HG02981 (cell line): ENCODE measurements at regions not wholly inside any gene's neighbourhood (a gene's known extent, or its start where the extent isn't known, plus 50 kb on each side); places are given as distances from the start of the nearest gene placed in this dataset.

Experiments used
- ATAC-seq: cut with Tn5 transposase; IDR thresholded peaks from one replicate; pipeline ENCODE4 v1.9.1; 2021; ENCODE audit warnings: mild to moderate bottlenecking, moderate library complexity; ENCODE audit not compliant: unreplicated experiment

DNA sequence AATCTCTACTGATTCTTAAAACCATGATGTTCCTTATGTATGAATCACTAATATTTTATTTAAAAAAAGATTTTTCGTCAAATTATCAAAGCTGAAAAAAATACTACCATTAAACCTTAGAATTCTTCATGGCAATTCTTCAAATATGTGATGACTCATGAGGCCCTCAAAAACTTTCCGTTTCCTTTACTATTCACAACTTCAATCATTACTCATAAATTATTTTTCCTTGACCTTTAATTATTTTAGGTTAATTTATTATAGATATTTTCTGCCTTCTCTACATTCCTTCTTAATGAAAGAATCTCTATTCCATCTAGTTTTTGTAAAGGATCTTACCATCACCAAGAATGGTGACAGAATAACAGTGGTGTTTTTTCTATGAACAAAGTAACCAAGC lies 162.1 kb upstream of the SOX5 start:
- ATAC-seq: no peak

DNA sequence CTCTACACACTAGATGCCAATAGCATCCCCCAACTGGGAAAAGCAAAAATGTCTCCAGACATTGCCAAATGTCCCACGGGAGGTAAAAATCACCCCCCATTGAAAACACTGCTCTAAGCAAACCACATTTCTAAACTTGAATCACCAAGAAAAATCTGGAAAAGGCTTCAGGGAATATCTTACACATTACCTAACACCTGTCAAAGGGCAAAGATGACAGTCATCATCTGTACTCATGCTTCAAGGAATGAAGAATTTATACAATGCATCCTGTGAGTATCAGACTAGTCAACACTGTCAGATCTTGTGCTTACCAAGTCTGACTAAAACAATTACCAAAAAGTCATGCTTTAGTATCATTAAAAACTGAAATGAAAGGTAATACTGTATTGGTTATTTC lies 161.6 kb upstream of the SOX5 start:
- no peak for ATAC-seq

DNA sequence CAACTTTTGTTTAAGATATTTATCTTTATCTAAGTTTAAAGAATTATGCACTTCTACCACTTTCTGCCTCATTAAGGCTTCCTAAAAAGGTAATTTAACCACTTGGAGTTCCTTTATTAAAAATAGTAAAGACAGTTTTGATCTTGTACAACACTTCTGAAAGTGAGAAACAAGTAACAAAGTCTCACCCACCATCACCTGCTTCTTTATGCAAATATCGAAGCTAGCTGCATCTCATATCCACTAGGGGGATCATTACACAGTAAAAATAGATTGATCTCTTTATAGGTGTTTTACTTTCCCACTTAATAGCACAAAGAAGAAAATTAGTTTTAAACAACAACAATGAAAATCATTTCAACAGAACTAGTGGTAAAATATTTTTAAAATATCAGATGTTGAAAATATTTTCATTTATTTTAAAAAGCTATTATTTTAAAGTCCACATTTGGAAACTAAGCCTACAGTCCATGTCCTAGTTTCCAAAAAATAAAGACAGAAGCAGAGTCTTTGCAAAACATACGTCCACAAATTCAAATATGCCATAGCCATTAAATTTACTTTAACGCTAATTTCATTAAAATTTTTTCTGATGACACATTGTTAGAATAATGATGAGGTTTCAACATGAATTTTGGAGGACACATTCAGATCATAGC lies 160.0 kb upstream of the SOX5 start:
- ATAC-seq: peak; percentile 87

DNA sequence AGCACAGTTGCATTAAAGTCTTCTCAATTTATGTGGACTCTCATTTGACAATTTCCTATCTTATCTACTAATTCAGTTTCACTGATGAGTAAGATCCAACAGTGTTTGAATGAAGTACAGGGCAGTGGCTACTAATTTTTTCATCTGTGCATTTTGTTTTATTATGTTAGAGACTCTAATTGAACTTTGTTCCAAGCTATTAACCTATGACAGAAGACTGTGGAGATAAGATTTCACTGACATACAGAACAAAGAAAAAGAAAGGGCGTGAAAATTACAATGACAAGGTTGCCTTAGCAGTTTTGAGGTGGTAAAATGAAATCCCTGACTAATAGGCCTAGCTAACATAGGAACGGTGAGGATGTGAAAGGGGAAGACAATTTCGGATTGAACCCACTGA lies 153.2 kb upstream of the SOX5 start:
- ATAC-seq: no peak

DNA sequence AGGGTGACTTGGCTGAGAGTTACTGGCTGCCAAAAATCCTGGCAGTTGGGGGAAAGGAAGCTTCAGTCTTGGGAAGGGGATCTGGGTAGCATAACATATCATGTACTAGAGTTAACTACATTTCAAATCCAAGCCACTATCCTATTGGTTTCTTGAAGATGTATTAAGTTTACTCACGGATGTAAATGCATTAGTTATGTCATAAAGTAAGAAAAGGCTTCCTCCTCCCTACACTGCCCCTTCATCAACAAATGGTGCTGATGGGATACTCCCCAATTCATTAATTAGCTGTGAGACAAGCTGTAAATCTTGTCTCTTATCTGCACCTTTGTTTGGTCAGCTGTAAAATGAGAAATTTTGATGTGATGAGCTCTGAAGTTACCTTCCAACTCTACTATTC lies 150.1 kb upstream of the SOX5 start:
- no peak for ATAC-seq

DNA sequence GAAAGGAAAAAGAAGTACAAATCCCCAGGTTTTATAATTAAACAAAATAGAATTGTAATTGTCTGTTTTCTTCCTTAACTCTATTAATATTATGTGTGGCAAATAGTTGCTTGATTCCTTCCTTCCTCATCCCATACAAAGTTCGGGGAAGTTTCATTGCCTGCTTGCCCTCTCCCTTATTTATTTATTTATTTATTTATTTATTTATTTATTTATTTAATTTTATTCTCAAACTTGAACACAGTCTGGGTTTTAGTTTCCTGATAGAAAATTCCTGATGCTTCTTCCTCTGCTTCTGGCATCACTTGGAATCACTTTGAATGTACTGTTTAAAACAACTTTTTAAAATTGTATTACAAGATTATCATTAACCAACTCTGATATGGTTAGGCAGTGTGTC lies 145.8 kb upstream of the SOX5 start:
- no peak for ATAC-seq

DNA sequence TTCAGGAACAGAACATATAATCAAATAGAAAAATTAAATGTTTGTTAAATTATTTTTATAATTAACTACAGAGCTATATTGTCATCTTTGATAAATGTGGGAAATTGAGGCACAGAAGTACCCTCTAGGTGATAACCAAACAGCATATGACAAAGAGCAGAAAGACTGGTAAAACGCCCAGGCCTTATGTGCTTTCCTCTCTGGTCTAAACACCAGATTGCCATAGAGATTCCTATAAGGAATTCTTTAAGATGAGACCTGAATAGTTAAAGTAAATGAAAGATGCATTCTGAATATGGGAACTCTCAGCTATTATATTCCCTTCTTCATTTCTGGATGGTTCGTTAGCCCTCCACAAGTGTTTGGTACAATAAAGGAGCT lies 140.0 kb upstream of the SOX5 start:
- no peak for ATAC-seq

DNA sequence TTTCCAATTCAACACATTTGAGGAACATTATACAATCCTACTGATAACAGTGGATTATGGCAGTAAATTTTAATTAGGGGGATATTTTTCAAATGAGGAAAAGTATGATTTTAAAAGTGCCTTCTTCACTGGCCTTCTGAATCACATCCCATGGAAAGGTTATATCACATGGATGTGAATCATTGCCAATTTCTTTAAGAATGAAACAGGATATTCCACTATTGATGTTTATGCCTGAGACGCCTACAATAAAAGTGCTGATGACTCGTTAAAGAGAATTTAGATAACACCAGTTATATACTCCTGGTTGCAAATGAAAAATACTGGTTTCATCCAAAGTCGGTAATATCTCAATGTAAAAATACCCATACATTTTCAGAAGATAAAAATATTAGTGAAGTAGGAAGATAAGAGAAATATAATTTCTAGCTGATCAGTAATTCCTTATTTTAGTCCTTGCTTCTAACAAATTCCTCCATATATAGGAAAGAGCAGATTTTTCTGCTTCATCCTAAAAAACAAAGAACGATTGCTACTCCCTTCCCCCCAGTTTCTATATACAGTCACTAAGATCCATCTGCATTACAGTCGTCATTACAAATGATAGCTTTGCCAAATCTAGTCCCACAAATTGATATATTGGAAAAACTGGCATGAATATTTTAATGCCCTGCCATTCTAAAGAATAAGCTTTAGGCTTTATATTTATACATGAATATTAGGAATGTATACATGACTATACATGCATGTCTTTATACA lies 139.5 kb upstream of the SOX5 start:
- no peak for ATAC-seq

DNA sequence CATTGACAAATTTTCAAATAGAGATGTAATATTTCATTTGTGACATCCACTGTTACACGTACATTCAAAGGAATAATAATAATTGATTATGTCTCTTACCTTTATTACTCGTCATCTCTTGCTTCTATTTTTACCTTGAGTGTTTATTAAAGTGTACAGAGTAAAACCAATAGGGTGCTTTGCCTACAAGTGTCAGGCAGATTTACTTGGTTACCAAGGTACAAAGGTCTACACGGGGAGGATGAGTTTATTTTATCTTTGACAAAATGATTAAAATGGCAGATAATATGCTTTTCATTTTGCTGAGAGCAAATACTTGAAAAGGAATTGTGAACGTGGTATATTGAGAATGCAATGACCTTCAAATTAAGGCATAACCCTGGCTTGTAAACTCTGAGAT lies 137.8 kb upstream of the SOX5 start:
- ATAC-seq: no peak

DNA sequence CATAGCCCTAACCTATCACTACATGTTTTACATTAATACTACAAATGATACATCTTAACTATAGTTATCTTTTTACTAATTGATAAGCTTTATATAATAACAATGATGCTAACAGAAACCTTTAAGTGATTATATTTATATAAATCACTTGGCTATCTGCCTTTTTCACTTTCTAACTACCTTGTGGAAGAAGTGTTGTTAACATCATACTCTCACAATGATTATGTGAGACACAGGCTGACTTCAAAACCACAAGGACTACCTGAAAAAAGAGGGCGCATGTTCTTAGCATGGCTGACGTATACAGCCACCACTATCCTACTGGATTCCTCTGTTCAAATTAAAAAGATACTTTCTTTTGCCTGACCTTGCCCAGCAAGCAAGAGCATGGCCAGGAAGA lies 135.3 kb upstream of the SOX5 start:
- ATAC-seq: no peak

DNA sequence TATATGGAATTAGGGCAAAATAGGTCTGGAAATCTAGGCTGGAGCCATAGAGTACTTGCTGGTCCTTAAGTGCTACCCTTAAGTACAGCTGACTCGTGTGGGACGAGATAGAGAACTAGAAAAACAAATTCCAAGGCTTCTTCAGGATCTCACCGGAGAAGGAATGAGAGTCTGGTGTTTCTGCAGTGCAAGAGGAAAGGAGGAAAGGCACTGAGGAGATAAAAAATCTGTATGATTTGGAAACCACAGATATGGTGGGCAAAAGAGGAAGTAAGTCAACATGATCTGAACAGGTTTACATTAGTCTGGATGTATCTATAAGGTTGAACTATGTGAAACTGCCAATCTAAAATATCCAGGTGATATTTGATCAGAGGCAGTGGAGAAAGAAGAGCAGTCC lies 134.4 kb upstream of the SOX5 start:
- ATAC-seq: no peak

DNA sequence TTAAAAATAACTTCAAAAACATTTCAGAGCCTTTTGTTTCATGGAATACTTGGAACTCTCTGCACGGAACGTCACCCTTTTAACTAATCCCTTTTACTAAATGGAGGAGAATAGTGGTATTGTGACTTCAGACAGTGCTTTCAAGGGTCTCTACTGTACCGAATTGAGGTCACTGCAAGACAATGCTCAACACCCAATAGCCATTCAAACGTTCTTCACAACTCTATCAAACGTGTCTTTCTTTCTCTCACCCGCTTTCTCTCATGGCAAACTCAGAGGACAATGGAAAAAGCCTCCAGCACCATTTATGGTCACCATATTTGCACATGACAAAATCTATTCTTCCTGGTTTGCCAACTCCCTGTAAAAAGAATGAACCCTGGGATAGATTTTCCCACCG lies 132.1 kb upstream of the SOX5 start:
- no peak for ATAC-seq

DNA sequence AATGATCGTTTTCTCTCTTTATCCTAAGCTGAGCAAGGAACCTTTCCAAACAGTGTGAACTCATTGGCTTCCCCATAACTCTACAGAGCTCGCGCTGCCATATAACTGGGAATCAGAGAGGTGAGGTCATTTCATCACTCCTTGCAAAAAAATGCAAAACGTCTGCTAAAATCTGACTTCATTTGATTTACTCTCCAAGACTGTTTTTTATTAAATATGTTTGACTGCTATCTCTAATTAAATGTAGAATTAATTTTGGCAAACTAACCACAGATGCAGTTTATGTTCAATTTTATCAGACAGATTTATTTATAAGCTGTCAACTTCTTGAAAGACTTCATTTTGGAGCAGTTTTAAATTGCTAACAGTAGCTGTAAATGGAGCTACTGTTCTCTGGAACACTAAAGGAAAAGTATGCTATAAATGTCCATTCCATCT lies 131.6 kb upstream of the SOX5 start:
- no peak for ATAC-seq

DNA sequence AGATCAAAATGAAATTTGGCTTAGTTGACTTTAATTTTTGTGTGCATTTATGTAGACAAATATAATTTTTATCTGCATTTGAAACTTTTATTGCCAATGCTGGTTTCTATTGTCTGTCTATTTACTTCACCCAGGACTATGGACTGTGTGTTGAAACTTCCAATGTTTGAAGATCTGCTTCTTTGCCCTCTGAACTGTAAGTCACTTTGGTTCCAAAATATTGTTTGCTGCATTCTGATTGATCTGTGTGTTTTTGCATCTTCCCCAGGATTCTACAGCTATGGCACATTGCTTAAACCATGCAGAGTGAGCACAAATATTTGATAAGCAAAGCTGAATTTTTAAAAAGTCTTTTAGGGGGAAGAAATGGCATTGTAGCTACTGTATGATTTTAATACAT lies 131.0 kb upstream of the SOX5 start:
- ATAC-seq: no peak

DNA sequence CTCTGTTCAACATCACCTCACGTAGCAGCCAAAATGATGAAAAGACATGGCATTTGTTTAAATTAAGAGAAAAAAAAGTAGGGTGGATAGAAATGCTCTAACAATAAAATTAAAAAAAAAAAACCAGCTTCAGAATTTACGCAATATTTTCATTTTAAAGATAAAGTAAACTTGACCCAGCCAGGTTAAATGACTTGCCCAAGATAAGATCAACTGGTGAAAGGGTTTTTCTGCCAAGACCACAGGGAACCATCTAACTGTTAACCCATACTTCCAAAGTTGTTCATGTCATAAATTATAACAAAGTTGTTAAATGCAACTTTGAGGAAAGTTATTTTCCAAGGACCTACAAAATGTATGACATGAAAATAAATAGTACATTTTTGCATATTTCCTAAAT lies 129.6 kb upstream of the SOX5 start:
- no peak for ATAC-seq

DNA sequence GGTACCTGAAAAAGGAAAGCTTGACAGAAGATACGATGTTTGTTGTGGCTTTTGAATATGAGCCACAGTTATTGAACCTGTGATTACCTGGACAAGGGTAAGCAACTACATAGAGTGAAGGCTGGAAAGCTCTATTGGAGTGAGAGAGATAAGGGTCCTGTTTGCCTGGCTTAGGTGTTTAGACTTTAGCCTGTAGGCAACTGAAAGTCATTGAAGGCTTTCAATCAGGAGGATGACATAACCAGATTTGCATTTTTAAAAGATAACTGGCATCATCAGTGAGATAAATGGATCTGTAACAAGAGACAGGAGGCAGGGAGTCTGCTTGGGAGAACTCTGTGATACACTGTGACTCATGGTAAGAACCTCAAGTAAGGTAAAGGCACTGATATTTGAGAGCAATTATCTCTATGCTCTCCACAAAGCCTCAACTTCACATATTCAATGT lies 128.9 kb upstream of the SOX5 start:
- ATAC-seq: no peak

DNA sequence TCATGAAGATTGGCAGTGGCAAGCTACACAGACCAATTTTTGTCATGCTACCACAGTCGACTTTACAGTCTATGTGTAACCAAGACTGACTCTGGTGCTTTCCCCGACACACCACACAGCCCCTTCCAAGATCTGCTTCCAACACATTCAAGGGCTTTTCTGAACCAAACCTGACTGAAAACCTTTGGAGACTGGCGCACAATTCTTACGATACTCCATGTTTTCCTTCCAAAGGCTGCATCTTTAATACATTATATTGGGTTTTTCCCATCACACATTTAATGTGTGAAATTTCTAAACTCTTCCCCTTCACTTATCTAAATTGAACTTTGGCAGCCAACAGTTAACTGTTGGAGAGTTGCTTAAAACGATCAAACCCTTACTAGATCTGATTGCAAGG lies 127.7 kb upstream of the SOX5 start:
- ATAC-seq: no peak

DNA sequence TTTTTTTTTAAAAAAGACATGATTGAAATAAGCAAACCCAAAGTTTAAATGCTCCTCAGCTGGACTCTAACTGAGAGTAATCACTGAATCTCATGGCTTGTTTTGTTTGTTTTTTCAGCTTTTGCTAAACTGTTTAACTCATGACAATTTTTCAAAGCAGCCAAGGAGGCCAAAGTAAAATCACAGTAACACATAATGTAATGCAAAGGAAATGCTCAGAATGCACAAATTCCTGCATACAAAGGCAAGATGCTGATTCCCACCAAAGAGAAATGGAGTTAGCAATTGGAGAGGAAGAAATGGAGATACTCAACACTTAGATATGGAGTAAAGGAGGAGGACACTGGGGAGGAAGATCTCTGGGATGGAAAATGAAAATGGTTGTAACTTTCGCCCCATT lies 126.2 kb upstream of the SOX5 start:
- no peak for ATAC-seq

DNA sequence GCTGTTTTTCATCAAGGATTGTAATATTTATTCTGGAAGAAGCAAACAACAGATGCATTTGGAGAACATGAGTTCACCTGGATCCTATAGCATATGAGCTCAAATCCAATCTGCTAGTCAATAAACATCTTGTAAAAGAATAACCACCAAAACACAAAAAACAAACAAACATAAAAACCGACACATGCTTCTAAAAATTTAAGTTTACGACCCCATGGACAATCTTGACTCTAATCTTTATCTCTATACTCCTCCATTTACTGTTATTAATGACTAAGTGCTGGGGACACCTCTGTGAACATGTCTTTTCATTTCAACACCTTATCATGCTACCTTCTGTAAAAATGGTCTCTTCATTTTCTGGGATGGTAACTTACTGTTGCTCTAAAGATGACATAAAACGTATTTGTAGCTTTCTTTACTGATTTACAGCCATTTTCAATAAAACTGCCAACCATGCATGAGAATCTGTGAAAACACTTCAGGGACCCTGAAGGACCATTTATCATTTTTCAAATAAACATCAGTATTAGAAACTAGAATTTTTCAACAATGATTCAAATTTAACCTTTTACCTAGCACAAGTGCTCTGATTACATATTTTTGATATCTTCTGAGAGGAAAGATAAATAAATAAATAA lies 123.8 kb upstream of the SOX5 start:
- ATAC-seq: no peak

DNA sequence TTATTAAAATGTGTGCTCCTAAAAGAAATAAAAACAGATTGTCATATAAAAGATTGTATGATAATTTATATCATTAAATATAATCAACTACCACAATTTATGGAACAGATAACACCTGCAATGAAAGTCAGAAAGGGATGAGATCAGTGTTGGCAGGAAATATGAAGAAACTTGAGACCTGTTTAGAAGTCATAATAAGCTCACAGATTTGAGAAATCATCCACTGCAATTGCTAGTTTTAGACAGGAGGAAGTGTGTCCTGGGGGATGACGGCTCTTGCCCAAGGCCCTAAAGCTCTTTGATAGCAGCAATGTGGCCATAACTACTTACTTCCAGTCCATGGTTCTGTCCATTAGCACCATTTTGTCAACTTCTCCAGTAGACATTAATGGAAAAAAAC lies 122.8 kb upstream of the SOX5 start:
- ATAC-seq: no peak

DNA sequence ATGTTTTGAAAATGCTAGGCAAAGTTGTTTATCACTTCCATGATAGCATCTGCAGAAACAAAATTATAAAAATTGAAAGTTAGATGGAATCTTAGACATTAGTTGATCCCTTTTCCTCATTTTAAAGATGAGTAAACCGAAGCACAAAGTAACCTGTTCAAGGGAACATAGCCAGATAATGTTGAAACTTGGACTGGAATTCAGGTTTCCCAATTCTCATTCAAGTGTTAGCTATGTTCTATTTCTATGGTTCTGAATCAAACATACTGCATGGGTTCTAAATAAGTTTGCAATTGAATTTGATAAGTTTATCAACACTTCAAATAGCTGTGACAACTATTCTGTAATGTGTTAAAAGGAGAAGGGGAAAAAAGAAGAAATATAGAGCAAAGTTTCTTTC lies 122.4 kb upstream of the SOX5 start:
- ATAC-seq: no peak
